Liver (tissue), 8 donors: ENCODE measurements at regions not wholly inside any gene's neighbourhood (a gene's known extent, or its start where the extent isn't known, plus 50 kb on each side); places are given as distances from the start of the nearest gene placed in this dataset.

ENCODE experiments used
- DNase-seq: peaks from one replicate; pipeline ENCODE4 v3.0.0-alpha.2; 2017; ENCODE audit warnings: low spot score
- H3K27ac ChIP-seq, 2 donors: one replicate each; pipeline ENCODE4 v1.7.0; 2013; ENCODE audit warnings: inconsistent platforms in 2 of 2, low read length in 2 of 2, control low read depth in 1 of 2, low read depth in 1 of 2, mild to moderate bottlenecking in 1 of 2
- H3K27me3 ChIP-seq, 4 donors: one replicate each; pipeline versions ENCODE4 v1.6.1 to v1.7.0; 2013; ENCODE audit warnings: low read length in 3 of 4, inconsistent platforms in 1 of 4, mild to moderate bottlenecking in 1 of 4, moderate library complexity in 1 of 4; ENCODE audit not compliant: control insufficient read depth in 4 of 4, insufficient read depth in 4 of 4
- H3K36me3 ChIP-seq, 4 donors: one replicate each; pipeline versions ENCODE4 v1.6.1 to v1.7.0; 2013; ENCODE audit warnings: low read length in 3 of 4, mild to moderate bottlenecking in 3 of 4, low read depth in 1 of 4, moderate library complexity in 1 of 4; ENCODE audit not compliant: control insufficient read depth in 4 of 4, insufficient read depth in 3 of 4
- H3K4me1 ChIP-seq, 4 donors: one replicate each; pipeline versions ENCODE4 v1.6.1 to v1.7.0; 2013; ENCODE audit warnings: low read length in 3 of 4, mild to moderate bottlenecking in 3 of 4, moderate library complexity in 1 of 4; ENCODE audit not compliant: control insufficient read depth in 4 of 4, insufficient read depth in 4 of 4
- H3K4me3 ChIP-seq, 3 donors: one replicate each; pipeline versions ENCODE4 v1.6.1 to v1.7.0; 2013; ENCODE audit warnings: low read length in 3 of 3, control low read depth in 1 of 3, low read depth in 1 of 3, mild to moderate bottlenecking in 1 of 3
- H3K9ac ChIP-seq, 2 donors: one replicate each; pipeline ENCODE4 v1.7.0; 2013; ENCODE audit warnings: low read length in 2 of 2, mild to moderate bottlenecking in 2 of 2, moderate library complexity in 2 of 2, control low read depth in 1 of 2, low read depth in 1 of 2
- H3K9me3 ChIP-seq, 4 donors: one replicate each; pipeline versions ENCODE4 v1.6.1 to v1.7.0; 2013; ENCODE audit warnings: low read length in 3 of 4; ENCODE audit not compliant: control insufficient read depth in 4 of 4
- CTCF ChIP-seq: fragments of 150-350 bp; IDR thresholded peaks from 2 replicates; pipeline ENCODE4 v1.5.1; 2017; ENCODE audit warnings: improper control_type of control experiment, low read depth, low read length; ENCODE audit not compliant: missing input control
- EGR1 ChIP-seq, 2 donors: IDR thresholded peaks; 2 replicates each; pipeline ENCODE4 v1.6.1; 2016 to 2018; ENCODE audit warnings: antibody characterized with exemption in 2 of 2, low read depth in 2 of 2
- FOXA1 ChIP-seq: IDR thresholded peaks from 2 replicates; pipeline ENCODE4 v1.6.1; 2016; ENCODE audit warnings: antibody characterized with exemption
- HNF4G ChIP-seq: IDR thresholded peaks from 2 replicates; pipeline ENCODE4 v1.6.1; 2016; ENCODE audit warnings: antibody characterized with exemption
- JUND ChIP-seq, 2 donors: IDR thresholded peaks; 2 replicates each; pipeline ENCODE4 v1.6.1; 2016; ENCODE audit warnings: antibody characterized with exemption in 2 of 2
- MAX ChIP-seq: IDR thresholded peaks from 2 replicates; pipeline ENCODE4 v1.6.1; 2016; ENCODE audit warnings: antibody characterized with exemption
- NR2F2 ChIP-seq: IDR thresholded peaks from 2 replicates; pipeline ENCODE4 v1.6.1; 2016; ENCODE audit warnings: antibody characterized with exemption
- RAD21 ChIP-seq, 2 donors: IDR thresholded peaks; 2 replicates each; pipeline ENCODE4 v1.6.1; 2016; ENCODE audit warnings: antibody characterized with exemption in 2 of 2, mild to moderate bottlenecking in 2 of 2
- SP1 ChIP-seq: IDR thresholded peaks from 2 replicates; pipeline ENCODE4 v1.6.1; 2018; ENCODE audit warnings: antibody characterized with exemption, mild to moderate bottlenecking
- TAF1 ChIP-seq: conservative IDR thresholded peaks from 2 replicates; pipeline ENCODE4 v1.6.1; 2016; ENCODE audit warnings: antibody characterized with exemption, mild to moderate bottlenecking
- YY1 ChIP-seq: IDR thresholded peaks from 2 replicates; pipeline ENCODE4 v1.6.1; 2016; ENCODE audit warnings: antibody characterized with exemption, mild to moderate bottlenecking
- ZBTB33 ChIP-seq: IDR thresholded peaks from 2 replicates; pipeline ENCODE4 v1.6.1; 2016; ENCODE audit warnings: antibody characterized with exemption
- WGBS: extraction: QIAGEN DNeasy Blood & Tissue Kit; methylation state at CpG from one replicate; pipeline ENCODE4 v1.1.7; 2013; 5-methylcytosine and 5-hydroxymethylcytosine counted together
- donor health status: healthy.
- donor health status: healthy.
- donor health status: healthy.
- donor health status: healthy.
- donor health status: healthy.

- H3K27me3 ChIP-seq = peaks cover 0 to 2% (median 0%) of the 10 kb centered on the region in 4 donors
- WGBS = 91% methylated on average over 5 of the region's 5 CpGs
- no peaks in the 10 kb centered on the region for H3K36me3 ChIP-seq
- no peaks in the 10 kb centered on the region for H3K4me1 ChIP-seq
- no peaks in the 10 kb centered on the region for H3K9me3 ChIP-seq
- no peak overlapping the region for H3K4me3 ChIP-seq
- TF ChIP-seq EGR1 (IDR thresholded peaks at IDR 0.05; ENCODE audit: low read depth in 2 of 2) (no peak), FOXA1 (no peak), JUND (IDR thresholded peaks at IDR 0.05) (no peak), NR2F2 (no peak), YY1 (no peak), TAF1 (no peak), SP1 (no peak), RAD21 (IDR thresholded peaks at IDR 0.05) (no peak), MAX (no peak), CTCF (no peak), HNF4G (no peak)
- no peak for DNase-seq
- H3K9ac ChIP-seq = no peak overlapping the region
- no peak overlapping the region for H3K27ac ChIP-seq
These were observed 237.9 kb downstream of the USP25 start for GRCh38 chr21:15967661-15968060.

- TF ChIP-seq CTCF (no peak), NR2F2 (no peak), ZBTB33 (no peak), SP1 (no peak), YY1 (no peak), JUND (IDR thresholded peaks at IDR 0.05) (no peak), HNF4G (no peak)
- 84% methylated on average over 1 of the region's 1 CpG for WGBS
- Histone ChIP-seq H3K9ac (no peak overlapping the region), H3K4me3 (no peak overlapping the region), H3K27ac (no peak overlapping the region), H3K36me3 (no peaks in the 10 kb centered on the region), H3K4me1 (no peaks in the 10 kb centered on the region), H3K27me3 (peaks cover 0 to 2% (median 0%) of the 10 kb centered on the region in 4 donors), H3K9me3 (no peaks in the 10 kb centered on the region)
- no peak for DNase-seq
These were observed 239.1 kb downstream of the USP25 start for GRCh38 chr21:15968776-15969310.
